HEK293 (cell line): ENCODE measurements at regions not wholly inside any gene's neighbourhood (a gene's known extent, or its start where the extent isn't known, plus 50 kb on each side); places are given as distances from the start of the nearest gene placed in this dataset.

ENCODE experiments used
- MYNN ChIP-seq: fragments of 450-650 bp; formaldehyde crosslinking; IDR thresholded peaks from 2 replicates; pipeline ENCODE4 v1.5.1; 2016; ENCODE audit warnings: missing biosample characterization, missing genetic modification characterization, borderline replicate concordance
- SCRT1 ChIP-seq: fragments of 450-650 bp; formaldehyde crosslinking; IDR thresholded peaks from 2 replicates; pipeline ENCODE4 v1.5.1; 2016; ENCODE audit warnings: missing biosample characterization, missing genetic modification characterization, borderline replicate concordance
- SCRT2 ChIP-seq: fragments of 450-650 bp; formaldehyde crosslinking; IDR thresholded peaks from 2 replicates; pipeline ENCODE4 v1.5.1; 2016; ENCODE audit warnings: missing biosample characterization, missing genetic modification characterization
- ZBTB10 ChIP-seq: fragments of 450-650 bp; formaldehyde crosslinking; IDR thresholded peaks from 2 replicates; pipeline ENCODE4 v1.5.1; 2016; ENCODE audit warnings: missing biosample characterization, missing genetic modification characterization
- ZBTB44 ChIP-seq: fragments of 450-650 bp; IDR thresholded peaks from 2 replicates; pipeline ENCODE4 v1.5.1; 2018; ENCODE audit warnings: missing biosample characterization, mild to moderate bottlenecking, missing genetic modification characterization
- ZNF16 ChIP-seq: fragments of 450-650 bp; formaldehyde crosslinking; IDR thresholded peaks from 2 replicates; pipeline ENCODE4 v1.5.1; 2016; ENCODE audit warnings: low read depth, missing biosample characterization, missing genetic modification characterization
- ZNF266 ChIP-seq: fragments of 450-650 bp; formaldehyde crosslinking; IDR thresholded peaks from 2 replicates; pipeline ENCODE4 v1.5.1; 2016; ENCODE audit warnings: missing biosample characterization, missing genetic modification characterization, low read depth
- ZNF324 ChIP-seq: fragments of 450-650 bp; formaldehyde crosslinking; IDR thresholded peaks from 2 replicates; pipeline ENCODE4 v1.5.1; 2016; ENCODE audit warnings: missing biosample characterization, missing genetic modification characterization
- ZNF398 ChIP-seq: fragments of 450-650 bp; formaldehyde crosslinking; IDR thresholded peaks from 2 replicates; pipeline ENCODE4 v1.5.1; 2017; ENCODE audit warnings: missing biosample characterization, missing genetic modification characterization
- ZNF416 ChIP-seq: fragments of 450-650 bp; formaldehyde crosslinking; IDR thresholded peaks from 2 replicates; pipeline ENCODE4 v1.5.1; 2016; ENCODE audit warnings: missing biosample characterization, missing genetic modification characterization
- ZNF48 ChIP-seq: fragments of 450-650 bp; formaldehyde crosslinking; IDR thresholded peaks from 2 replicates; pipeline ENCODE4 v1.5.1; 2016; ENCODE audit warnings: missing biosample characterization, missing genetic modification characterization
- ZNF514 ChIP-seq: fragments of 450-650 bp; formaldehyde crosslinking; IDR thresholded peaks from 2 replicates; pipeline ENCODE4 v1.5.1; 2016; ENCODE audit warnings: missing biosample characterization, missing genetic modification characterization
- ZNF580 ChIP-seq: fragments of 450-650 bp; formaldehyde crosslinking; IDR thresholded peaks from 2 replicates; pipeline ENCODE4 v1.5.1; 2016; ENCODE audit warnings: missing biosample characterization, missing genetic modification characterization
- ZNF600 ChIP-seq: fragments of 450-650 bp; formaldehyde crosslinking; IDR thresholded peaks from 2 replicates; pipeline ENCODE4 v1.5.1; 2016; ENCODE audit warnings: missing biosample characterization, missing genetic modification characterization
- ZNF658 ChIP-seq: fragments of 450-650 bp; formaldehyde crosslinking; IDR thresholded peaks from 2 replicates; pipeline ENCODE4; 2016; ENCODE audit warnings: missing biosample characterization, missing genetic modification characterization
- ZNF670 ChIP-seq: fragments of 450-650 bp; formaldehyde crosslinking; IDR thresholded peaks from 2 replicates; pipeline ENCODE4 v1.5.1; 2016; ENCODE audit warnings: missing biosample characterization, missing genetic modification characterization, low read depth
- ZNF776 ChIP-seq: fragments of 450-650 bp; formaldehyde crosslinking; IDR thresholded peaks from 2 replicates; pipeline ENCODE4 v1.5.0; 2017; ENCODE audit warnings: missing biosample characterization, missing genetic modification characterization, borderline replicate concordance
- ZNF791 ChIP-seq: fragments of 450-650 bp; formaldehyde crosslinking; IDR thresholded peaks from 2 replicates; pipeline ENCODE4 v1.5.1; 2016; ENCODE audit warnings: missing biosample characterization, missing genetic modification characterization
- ZSCAN16 ChIP-seq: fragments of 450-650 bp; formaldehyde crosslinking; IDR thresholded peaks from 2 replicates; pipeline ENCODE4 v1.5.1; 2016; ENCODE audit warnings: missing biosample characterization, missing genetic modification characterization
- TF ChIP-seq, protein P1 (sequence below): fragments of 450-650 bp; formaldehyde crosslinking; IDR thresholded peaks from 2 replicates; pipeline ENCODE4 v1.5.1; 2016; ENCODE audit warnings: missing biosample characterization, missing genetic modification characterization
- TF ChIP-seq, protein P2 (sequence below): fragments of 450-650 bp; formaldehyde crosslinking; optimal IDR thresholded peaks from 2 replicates; pipeline ENCODE3; 2016; ENCODE audit warnings: missing biosample characterization, mild to moderate bottlenecking, missing genetic modification characterization
- TF ChIP-seq, protein P3 (sequence below): fragments of 450-650 bp; formaldehyde crosslinking; IDR thresholded peaks from 2 replicates; pipeline ENCODE4 v1.5.1; 2017; ENCODE audit warnings: missing biosample characterization, missing genetic modification characterization
- TF ChIP-seq, protein P4 (sequence below): fragments of 450-650 bp; formaldehyde crosslinking; IDR thresholded peaks from 2 replicates; pipeline ENCODE4 v1.5.1; 2016; ENCODE audit warnings: missing biosample characterization, missing genetic modification characterization

DNA sequence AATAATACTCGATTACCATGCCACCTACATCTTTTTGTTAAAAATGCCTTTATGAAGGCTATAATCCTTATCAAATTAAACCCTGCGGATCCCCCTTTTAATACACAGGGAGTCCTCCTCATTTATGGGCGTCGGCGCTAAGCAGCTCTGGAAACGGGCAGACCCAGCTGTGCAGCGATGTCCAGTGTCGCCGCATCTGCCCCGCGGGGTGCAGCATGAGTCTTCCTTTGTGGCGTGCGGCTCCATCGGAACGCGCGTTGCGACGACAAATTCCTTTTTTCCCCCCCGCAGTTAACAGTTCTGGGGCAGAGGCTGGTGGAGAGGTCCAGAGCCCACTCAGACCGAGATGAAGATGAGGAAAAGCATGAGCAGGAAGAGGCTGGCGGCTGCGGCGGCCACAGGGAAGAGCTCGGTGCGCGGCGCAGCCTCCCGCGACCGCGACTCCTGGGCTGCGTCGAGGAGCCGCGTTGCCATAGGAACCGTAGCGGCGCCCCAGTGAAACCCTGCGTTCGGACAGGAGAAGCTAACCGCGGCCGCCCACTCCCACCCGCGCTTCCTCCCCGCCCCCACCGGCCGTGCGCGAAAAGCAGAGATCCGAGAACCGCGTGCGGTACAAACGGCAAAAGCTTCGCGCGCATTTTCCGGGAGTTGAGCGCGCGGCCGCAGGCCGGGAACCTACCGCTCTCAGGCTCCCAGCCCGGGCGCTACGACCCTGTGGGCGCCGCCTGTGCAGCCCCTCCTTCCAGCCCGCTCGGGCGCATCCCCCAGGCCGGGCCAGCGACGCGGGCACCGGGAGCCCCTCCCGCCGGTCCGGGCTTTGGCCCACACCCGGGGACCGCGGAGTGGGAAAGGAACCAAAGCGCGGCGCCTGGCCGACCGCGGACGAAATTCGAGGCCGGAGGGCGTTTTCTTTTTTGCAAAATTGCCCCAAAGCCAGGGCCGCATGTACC is 130.6 kb downstream of the SPAG6 start (continued):
- TF ChIP-seq ZNF398 (tag by site-specific recombination) = no peak
- TF ChIP-seq ZNF776 = no peak
- no peak for TF ChIP-seq SCRT2
- TF ChIP-seq, protein P1, sequence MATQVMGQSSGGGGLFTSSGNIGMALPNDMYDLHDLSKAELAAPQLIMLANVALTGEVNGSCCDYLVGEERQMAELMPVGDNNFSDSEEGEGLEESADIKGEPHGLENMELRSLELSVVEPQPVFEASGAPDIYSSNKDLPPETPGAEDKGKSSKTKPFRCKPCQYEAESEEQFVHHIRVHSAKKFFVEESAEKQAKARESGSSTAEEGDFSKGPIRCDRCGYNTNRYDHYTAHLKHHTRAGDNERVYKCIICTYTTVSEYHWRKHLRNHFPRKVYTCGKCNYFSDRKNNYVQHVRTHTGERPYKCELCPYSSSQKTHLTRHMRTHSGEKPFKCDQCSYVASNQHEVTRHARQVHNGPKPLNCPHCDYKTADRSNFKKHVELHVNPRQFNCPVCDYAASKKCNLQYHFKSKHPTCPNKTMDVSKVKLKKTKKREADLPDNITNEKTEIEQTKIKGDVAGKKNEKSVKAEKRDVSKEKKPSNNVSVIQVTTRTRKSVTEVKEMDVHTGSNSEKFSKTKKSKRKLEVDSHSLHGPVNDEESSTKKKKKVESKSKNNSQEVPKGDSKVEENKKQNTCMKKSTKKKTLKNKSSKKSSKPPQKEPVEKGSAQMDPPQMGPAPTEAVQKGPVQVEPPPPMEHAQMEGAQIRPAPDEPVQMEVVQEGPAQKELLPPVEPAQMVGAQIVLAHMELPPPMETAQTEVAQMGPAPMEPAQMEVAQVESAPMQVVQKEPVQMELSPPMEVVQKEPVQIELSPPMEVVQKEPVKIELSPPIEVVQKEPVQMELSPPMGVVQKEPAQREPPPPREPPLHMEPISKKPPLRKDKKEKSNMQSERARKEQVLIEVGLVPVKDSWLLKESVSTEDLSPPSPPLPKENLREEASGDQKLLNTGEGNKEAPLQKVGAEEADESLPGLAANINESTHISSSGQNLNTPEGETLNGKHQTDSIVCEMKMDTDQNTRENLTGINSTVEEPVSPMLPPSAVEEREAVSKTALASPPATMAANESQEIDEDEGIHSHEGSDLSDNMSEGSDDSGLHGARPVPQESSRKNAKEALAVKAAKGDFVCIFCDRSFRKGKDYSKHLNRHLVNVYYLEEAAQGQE (tag by site-specific recombination) = no peak
- TF ChIP-seq ZNF324 (tag by site-specific recombination) = no peak
- TF ChIP-seq ZNF48 (tag by site-specific recombination) = no peak
- TF ChIP-seq, protein P2, sequence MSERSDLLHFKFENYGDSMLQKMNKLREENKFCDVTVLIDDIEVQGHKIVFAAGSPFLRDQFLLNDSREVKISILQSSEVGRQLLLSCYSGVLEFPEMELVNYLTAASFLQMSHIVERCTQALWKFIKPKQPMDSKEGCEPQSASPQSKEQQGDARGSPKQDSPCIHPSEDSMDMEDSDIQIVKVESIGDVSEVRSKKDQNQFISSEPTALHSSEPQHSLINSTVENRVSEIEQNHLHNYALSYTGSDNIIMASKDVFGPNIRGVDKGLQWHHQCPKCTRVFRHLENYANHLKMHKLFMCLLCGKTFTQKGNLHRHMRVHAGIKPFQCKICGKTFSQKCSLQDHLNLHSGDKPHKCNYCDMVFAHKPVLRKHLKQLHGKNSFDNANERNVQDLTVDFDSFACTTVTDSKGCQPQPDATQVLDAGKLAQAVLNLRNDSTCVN (tag by site-specific recombination) = peak; percentile 71
- TF ChIP-seq ZBTB10 (tag by site-specific recombination) = 0 out of 2 replicates have a peak, but pooled peaks have one; percentile 39
- TF ChIP-seq ZNF514 (tag by site-specific recombination) = no peak
- TF ChIP-seq ZNF600 (tag by site-specific recombination) = peak; percentile 67; the same call in 1 of the 2 replicates
- TF ChIP-seq ZSCAN16 (tag by site-specific recombination) = no peak
- no peak for TF ChIP-seq ZNF658
- no peak for TF ChIP-seq ZNF16 (tag by site-specific recombination)
- TF ChIP-seq ZNF416 (tag by site-specific recombination) = no peak
- TF ChIP-seq SCRT1 (tag by site-specific recombination) = no peak
- TF ChIP-seq, protein P3, sequence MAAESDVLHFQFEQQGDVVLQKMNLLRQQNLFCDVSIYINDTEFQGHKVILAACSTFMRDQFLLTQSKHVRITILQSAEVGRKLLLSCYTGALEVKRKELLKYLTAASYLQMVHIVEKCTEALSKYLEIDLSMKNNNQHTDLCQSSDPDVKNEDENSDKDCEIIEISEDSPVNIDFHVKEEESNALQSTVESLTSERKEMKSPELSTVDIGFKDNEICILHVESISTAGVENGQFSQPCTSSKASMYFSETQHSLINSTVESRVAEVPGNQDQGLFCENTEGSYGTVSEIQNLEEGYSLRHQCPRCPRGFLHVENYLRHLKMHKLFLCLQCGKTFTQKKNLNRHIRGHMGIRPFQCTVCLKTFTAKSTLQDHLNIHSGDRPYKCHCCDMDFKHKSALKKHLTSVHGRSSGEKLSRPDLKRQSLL = peak; percentile 28; the same call in 1 of the 2 replicates
- TF ChIP-seq, protein P4, sequence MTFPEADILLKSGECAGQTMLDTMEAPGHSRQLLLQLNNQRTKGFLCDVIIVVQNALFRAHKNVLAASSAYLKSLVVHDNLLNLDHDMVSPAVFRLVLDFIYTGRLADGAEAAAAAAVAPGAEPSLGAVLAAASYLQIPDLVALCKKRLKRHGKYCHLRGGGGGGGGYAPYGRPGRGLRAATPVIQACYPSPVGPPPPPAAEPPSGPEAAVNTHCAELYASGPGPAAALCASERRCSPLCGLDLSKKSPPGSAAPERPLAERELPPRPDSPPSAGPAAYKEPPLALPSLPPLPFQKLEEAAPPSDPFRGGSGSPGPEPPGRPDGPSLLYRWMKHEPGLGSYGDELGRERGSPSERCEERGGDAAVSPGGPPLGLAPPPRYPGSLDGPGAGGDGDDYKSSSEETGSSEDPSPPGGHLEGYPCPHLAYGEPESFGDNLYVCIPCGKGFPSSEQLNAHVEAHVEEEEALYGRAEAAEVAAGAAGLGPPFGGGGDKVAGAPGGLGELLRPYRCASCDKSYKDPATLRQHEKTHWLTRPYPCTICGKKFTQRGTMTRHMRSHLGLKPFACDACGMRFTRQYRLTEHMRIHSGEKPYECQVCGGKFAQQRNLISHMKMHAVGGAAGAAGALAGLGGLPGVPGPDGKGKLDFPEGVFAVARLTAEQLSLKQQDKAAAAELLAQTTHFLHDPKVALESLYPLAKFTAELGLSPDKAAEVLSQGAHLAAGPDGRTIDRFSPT (tag by site-specific recombination) = no peak
- no peak for TF ChIP-seq ZBTB44 (tag by site-specific recombination)
- TF ChIP-seq MYNN = no peak
- no peak for TF ChIP-seq ZNF580
- no peak for TF ChIP-seq ZNF791 (tag by site-specific recombination)
- no peak for TF ChIP-seq ZNF670 (tag by site-specific recombination)
- no peak for TF ChIP-seq ZNF266 (tag by site-specific recombination)
